GM18505 (cell line): ENCODE measurements at regions not wholly inside any gene's neighbourhood (a gene's known extent, or its start where the extent isn't known, plus 50 kb on each side); places are given as distances from the start of the nearest gene placed in this dataset.

Experiments
- ATAC-seq: cut with Tn5 transposase; IDR thresholded peaks from one replicate; pipeline ENCODE4 v1.9.1; 2021; ENCODE audit not compliant: unreplicated experiment
- POLR2A ChIP-seq: IDR thresholded peaks from 4 replicates; pipeline ENCODE4 v1.6.1; 2011; ENCODE audit warnings: borderline replicate concordance; ENCODE audit not compliant: insufficient read depth, insufficient read length; ENCODE audit errors: extremely low read depth

DNA sequence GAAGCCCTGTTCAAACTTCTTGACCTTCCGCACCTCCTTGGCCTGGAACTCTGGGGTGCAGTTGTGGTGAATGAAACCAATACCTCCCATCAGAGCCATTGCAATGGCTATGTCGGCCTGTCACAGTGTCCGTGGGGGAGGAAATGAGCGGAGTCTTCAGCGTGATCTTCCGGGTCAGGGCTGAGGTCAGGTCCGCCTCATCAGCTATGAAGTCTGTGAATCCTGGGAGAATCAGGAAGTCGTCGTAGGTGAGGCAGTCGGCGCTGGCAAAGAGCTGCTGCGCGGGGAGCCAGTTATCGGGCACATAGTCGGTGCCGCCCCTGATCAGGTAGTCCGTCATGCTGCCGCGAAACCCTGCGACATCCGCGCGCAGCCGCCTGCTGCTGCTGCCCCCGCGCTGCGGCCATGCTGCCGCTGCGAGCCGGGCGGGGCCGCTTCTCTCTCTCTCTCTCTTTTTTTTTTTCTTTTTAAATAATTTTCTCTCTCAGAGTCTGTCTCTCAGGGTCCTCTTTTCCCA lies 154.1 kb upstream of the ZSWIM2 start:
- ATAC-seq = no peak
- no peak for TF ChIP-seq POLR2A

DNA sequence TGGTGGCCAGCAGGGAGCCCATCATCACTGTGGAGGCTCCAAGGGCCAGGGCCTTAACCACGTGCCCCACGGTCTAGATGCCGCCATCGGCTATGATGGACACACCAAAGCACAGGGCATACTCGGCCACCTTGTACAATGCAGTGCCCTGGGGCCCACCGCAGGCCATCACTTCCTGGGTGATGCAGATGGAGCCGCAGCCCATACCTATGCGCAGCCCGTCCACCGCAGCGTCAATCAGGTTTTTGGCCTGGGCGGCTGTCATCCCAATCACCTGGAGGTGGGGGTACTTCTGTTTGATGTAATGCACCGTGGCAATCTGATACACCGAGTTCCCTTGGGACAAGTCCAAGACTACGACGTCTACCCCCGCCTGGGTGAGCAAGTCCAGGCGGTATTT lies 153.3 kb upstream of the ZSWIM2 start:
- TF ChIP-seq POLR2A = no peak
- ATAC-seq = no peak

- TF ChIP-seq POLR2A = no peak
- no peak for ATAC-seq
These were observed 152.3 kb upstream of the ZSWIM2 start for GRCh38 chr2:187001248-187001647.

DNA sequence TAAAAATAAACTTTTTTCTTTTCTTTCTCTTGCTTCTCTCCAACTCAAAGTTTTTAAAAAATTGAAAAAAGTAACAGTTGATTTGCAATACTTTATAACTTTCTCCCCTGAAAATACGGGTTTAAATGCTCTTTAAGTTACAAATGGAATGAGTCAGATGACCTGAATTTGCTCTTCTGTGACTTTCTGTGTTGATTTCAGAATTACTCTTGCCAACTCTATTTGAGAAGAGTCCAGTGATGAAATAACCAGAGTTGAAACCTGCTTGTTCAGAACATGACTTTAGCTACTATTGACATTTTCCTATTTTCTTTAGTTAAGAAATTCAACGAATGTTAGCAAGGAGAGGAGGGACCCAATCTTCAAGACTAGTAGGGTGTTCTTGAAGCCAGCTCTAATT lies 146.1 kb upstream of the ZSWIM2 start:
- TF ChIP-seq POLR2A = no peak
- ATAC-seq = no peak

GRCh38 chr2:186992597-186992996 lies 143.6 kb upstream of the ZSWIM2 start:
- TF ChIP-seq POLR2A = no peak
- ATAC-seq = no peak

DNA sequence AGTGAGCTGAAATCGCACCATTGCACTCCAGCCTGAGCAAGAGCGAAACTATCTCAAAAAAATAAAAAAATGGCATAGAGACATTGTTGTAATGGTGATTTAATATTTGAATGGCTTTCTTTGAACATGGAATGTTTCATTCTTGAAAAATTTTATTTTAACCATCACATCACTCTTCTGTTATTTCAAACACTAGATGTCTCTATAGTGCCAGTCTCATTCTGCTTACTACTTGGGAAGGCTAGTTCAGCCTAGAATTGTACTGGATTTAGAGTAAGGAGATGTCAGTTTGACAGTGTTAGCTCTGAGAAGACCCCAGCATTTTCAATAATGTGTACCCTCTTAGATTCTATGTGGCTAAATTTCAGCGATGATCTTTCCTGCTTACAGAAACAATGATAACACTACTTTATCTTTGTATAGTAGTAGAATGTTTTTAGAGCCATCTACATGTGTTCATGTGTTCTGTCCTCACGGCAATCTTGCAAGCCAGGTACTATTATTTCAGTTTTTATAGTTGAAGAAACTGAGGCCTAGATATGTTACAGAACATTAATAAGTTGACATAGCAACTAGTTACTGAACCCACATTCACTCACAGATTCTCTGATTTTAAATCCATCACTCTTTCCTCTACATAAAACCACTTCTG lies 142.9 kb upstream of the ZSWIM2 start:
- ATAC-seq = no peak
- TF ChIP-seq POLR2A = no peak

DNA sequence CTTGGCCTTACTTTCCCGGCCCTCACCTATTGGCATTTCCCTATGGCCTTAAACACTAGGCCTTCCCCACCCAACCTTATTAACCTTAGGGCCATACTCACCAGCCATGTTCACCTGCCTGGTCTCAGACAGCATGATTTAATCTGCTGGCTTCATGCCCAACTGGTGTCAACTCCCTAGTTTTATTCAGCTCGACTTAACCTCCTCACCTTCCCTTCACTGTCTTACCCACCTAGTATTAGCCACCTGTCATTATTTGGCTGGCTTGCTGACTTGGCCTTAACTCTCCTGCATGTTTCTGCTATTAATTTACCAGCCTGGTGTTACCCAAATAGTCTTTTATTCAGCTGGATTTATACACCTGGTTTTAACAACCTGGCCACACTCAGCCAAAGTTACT lies 136.0 kb upstream of the ZSWIM2 start:
- no peak for ATAC-seq
- no peak for TF ChIP-seq POLR2A

- no peak for ATAC-seq
- TF ChIP-seq POLR2A = no peak
These were observed 135.5 kb upstream of the ZSWIM2 start for GRCh38 chr2:186984481-186984880.

DNA sequence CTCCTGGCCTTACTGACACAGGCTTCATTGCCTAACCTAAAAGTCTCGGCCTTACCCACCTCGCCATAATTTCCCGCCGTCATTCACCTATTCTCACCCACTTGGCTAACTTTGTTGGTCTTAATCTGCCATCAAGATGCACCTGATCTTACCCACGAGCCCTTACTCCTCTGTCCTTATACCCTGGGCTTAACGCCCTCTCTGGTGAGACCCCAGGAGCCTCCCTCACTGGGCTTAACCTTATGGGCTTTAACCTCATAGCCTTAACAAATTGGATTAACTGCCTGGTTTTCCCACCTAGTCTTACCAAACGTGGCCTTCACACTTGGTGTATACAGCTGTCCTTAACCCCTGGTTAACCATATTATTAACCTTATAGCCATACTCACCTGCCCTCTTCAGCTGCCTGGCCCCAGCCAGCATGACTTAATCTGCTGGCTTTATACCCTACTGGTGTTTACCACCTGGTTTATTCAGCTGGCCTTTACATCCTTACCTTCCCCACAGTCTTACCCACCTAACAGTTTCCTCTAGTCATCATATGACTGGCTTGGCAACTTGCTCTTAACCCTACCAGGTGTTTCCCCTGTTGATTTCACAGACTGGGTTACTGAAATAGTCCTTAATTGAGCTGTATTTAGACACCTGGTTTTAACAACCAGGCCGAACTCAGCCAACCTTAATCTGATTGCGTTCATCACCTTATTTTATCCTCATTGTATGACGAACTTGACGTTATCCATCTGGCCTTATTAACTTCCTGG lies 132.0 kb upstream of the ZSWIM2 start:
- ATAC-seq = no peak
- no peak for TF ChIP-seq POLR2A

DNA sequence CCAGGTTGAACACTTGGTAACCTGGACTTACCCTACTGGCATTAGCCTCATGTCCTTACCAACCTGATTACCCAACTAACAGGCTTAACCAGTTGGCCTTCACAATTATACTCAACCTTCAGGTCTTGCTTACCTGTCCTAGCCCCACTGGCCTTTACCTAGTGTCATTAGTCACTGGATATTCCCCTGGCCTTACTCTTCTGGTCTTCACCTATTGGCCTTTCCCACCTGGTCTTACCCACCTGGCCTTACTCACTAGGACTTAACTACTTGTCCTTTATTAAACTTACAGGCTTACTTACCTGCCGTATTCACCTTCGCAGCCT lies 131.1 kb upstream of the ZSWIM2 start:
- TF ChIP-seq POLR2A = no peak
- no peak for ATAC-seq

GRCh38 chr2:186979439-186980116 lies 130.6 kb upstream of the ZSWIM2 start:
- TF ChIP-seq POLR2A = no peak
- no peak for ATAC-seq

GRCh38 chr2:186977433-186978045 lies 128.6 kb upstream of the ZSWIM2 start:
- TF ChIP-seq POLR2A = no peak
- ATAC-seq = no peak

- no peak for ATAC-seq
- no peak for TF ChIP-seq POLR2A
These were observed 127.4 kb upstream of the ZSWIM2 start for GRCh38 chr2:186976329-186976728.
